CD4-positive, alpha-beta T cell (primary cell): ENCODE measurements at regions not wholly inside any gene's neighbourhood (a gene's known extent, or its start where the extent isn't known, plus 50 kb on each side); places are given as distances from the start of the nearest gene placed in this dataset.

ENCODE experiments used
- ATAC-seq: fragments of 200-7000 bp; cut with Tn5 transposase; one replicate; pipeline ENCODE4 v1.10.0; 2022; ENCODE audit warnings: mild to moderate bottlenecking; ENCODE audit not compliant: poor library complexity
- CTCF ChIA-PET: fragments of 350-600 bp; sonication (Branson Sonifier 250); formaldehyde crosslinking; loops from one replicate; lab custom pipeline; 2021; ENCODE audit warnings: antibody characterized with exemption, inconsistent platforms; lab: Charles Lee
- POLR2A ChIA-PET: fragments of 350-600 bp; sonication (Branson Sonifier 250); formaldehyde crosslinking; loops from one replicate; lab custom pipeline; 2021; ENCODE audit warnings: antibody characterized with exemption, inconsistent platforms; lab: Charles Lee
- DNase-seq, 14 experiments: peaks; one replicate each; pipeline ENCODE4 v3.0.0-alpha.2; 2013 to 2020; ENCODE audit warnings: mixed read lengths in 2 of 14
- H3K27ac ChIP-seq, 2 donors: one replicate each; pipeline versions ENCODE4 v1.5.1 to v1.7.0; 2013; ENCODE audit warnings: low read length in 2 of 2, low read depth in 1 of 2, mild to moderate bottlenecking in 1 of 2
- H3K27me3 ChIP-seq, 2 experiments: 1 replicate in 1 of 2; 2 replicates in 1 of 2; pipeline versions ENCODE4 v1.6.1 to v1.7.0; 2013; ENCODE audit warnings: low read length in 2 of 2, control low read depth in 1 of 2, mild to moderate bottlenecking in 1 of 2, moderate library complexity in 1 of 2; ENCODE audit not compliant: insufficient read depth in 2 of 2, control insufficient read depth in 1 of 2
- H3K36me3 ChIP-seq: one replicate; pipeline ENCODE4 v1.6.1; 2013; ENCODE audit warnings: low read length, control low read depth; ENCODE audit not compliant: insufficient read depth
- H3K4me1 ChIP-seq: one replicate; pipeline ENCODE4 v1.6.1; 2013; ENCODE audit warnings: low read length, control low read depth; ENCODE audit not compliant: insufficient read depth
- H3K4me3 ChIP-seq: one replicate; pipeline ENCODE4 v1.5.1; 2013; ENCODE audit warnings: mild to moderate bottlenecking, low read length, moderate library complexity
- H3K9me3 ChIP-seq, 2 experiments: 1 replicate in 1 of 2; 2 replicates in 1 of 2; pipeline versions ENCODE4 v1.6.1 to v1.7.0; 2013; ENCODE audit warnings: low read length in 2 of 2, mild to moderate bottlenecking in 2 of 2, control low read depth in 1 of 2, moderate library complexity in 1 of 2; ENCODE audit not compliant: control insufficient read depth in 1 of 2, insufficient read depth in 1 of 2
- H3K27ac Mint-ChIP-seq: one replicate; pipeline ENCODE4 v1.8.0; 2020; ENCODE audit warnings: mixed read lengths
- H3K27me3 Mint-ChIP-seq: one replicate; pipeline ENCODE4 v1.8.0; 2021; ENCODE audit warnings: mixed read lengths
- H3K36me3 Mint-ChIP-seq: one replicate; pipeline ENCODE4 v1.8.0; 2021; ENCODE audit warnings: low read depth, mixed read lengths
- H3K4me1 Mint-ChIP-seq: one replicate; pipeline ENCODE4 v1.8.0; 2021; ENCODE audit warnings: low read depth, mixed read lengths
- H3K4me3 Mint-ChIP-seq: one replicate; pipeline ENCODE4 v1.8.0; 2020; ENCODE audit warnings: mild to moderate bottlenecking, mixed read lengths
- H3K9me3 Mint-ChIP-seq: one replicate; pipeline ENCODE4 v1.8.0; 2020; ENCODE audit warnings: mixed read lengths
- CTCF ChIP-seq: fragments of 200-600 bp; IDR thresholded peaks from one replicate; pipeline ENCODE4 v1.8.0; 2022; ENCODE audit warnings: antibody characterized with exemption, mild to moderate bottlenecking
- intact Hi-C, 2 experiments: fragments of 100-400 bp; cut with DNase I in 1 of 2; cut with micrococcal nuclease in 1 of 2; formaldehyde crosslinking; loops; one replicate each; pipeline versions ENCODE4 v1.15.1 to v1.9.0; 2023 to 2025; cut with DNase I, micrococcal nuclease

GRCh38 chr10:65335311-65335710 is 1590.5 kb upstream of the LRRTM3 start:
- POLR2A ChIA-PET, result no interaction called here
- Mint-ChIP-seq H3K27ac (no peak overlapping the region), H3K36me3 (no peaks in the 10 kb centered on the region), H3K4me3 (no peak overlapping the region), H3K4me1 (no peaks in the 10 kb centered on the region), H3K9me3 (no peaks in the 10 kb centered on the region), H3K27me3 (no peaks in the 10 kb centered on the region)
- intact Hi-C loops, result no loop called here
- Histone ChIP-seq H3K27me3 (no peaks in the 10 kb centered on the region), H3K9me3 (no peaks in the 10 kb centered on the region), H3K36me3 (no peaks in the 10 kb centered on the region), H3K4me3 (no peak overlapping the region), H3K27ac (no peak overlapping the region), H3K4me1 (no peaks in the 10 kb centered on the region)
- ATAC-seq (no peak), DNase-seq (no peak)
- CTCF ChIA-PET, result no interaction called here
- TF ChIP-seq CTCF, result no peak

DNA sequence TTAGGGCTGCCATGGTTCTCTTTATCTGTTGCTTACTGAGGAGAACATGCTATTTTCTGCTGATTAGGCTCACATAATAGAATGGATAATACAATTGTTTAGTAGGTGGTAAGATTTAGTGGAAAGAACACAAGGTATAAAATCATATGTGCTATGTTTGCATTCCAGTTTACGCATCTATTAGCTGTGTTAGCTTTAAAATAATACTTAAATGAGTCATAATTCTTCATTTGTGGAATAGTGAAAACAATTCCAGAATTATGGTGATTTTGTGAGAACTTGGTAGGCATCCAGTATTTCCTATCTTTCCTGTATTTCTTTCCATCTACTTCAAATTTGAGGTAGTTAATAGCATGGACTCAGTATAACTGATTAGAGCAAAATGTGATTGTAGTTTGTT is 1585.5 kb upstream of the LRRTM3 start:
- Histone ChIP-seq H3K36me3 (no peaks in the 10 kb centered on the region), H3K27me3 (no peaks in the 10 kb centered on the region), H3K4me1 (no peaks in the 10 kb centered on the region), H3K9me3 (no peaks in the 10 kb centered on the region), H3K4me3 (no peak overlapping the region), H3K27ac (no peak overlapping the region)
- ChIA-PET CTCF (no interaction called here), POLR2A (no interaction called here)
- Mint-ChIP-seq H3K27ac (no peak overlapping the region), H3K9me3 (peaks cover 6% of the 10 kb centered on the region), H3K27me3 (no peaks in the 10 kb centered on the region), H3K36me3 (no peaks in the 10 kb centered on the region), H3K4me3 (no peak overlapping the region), H3K4me1 (no peaks in the 10 kb centered on the region)
- DNase-seq (no peak), ATAC-seq (no peak)
- TF ChIP-seq CTCF, result no peak
- intact Hi-C loops, result no loop called here

DNA sequence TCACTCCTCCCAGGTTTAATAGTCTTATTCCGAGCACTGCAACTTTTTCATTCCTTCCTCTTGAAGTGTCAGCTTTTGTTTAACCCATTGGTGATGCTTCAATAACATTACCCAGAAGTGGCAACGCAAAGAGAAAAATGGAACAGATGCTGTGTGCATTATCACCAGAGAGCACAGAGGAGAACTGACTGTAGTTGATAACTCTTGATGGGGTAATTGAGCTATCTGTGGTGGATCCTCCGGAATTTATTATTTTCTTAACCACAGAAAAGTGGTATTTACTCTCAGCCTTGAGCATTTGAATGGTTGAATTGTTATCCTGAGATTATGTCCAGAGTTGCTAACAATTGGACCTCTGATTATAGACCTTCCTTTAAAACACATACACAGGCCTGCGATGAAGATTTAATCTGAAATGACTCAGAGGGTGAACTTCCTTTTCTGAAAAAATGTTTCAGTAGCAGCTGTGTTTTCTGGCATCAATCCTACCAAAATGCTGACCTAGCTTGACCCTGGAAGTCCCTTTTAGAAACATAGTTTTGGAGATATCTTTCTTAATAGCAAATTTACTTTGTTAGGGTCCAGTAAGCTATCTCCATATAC is 1584.4 kb upstream of the LRRTM3 start:
- H3K4me1 Mint-ChIP-seq, result no peaks in the 10 kb centered on the region
- Histone ChIP-seq H3K36me3 (no peaks in the 10 kb centered on the region), H3K27ac (no peak overlapping the region), H3K27me3 (no peaks in the 10 kb centered on the region), H3K4me3 (no peak overlapping the region), H3K4me1 (no peaks in the 10 kb centered on the region), H3K9me3 (no peaks in the 10 kb centered on the region)
- H3K27ac Mint-ChIP-seq, result no peak overlapping the region
- ATAC-seq, result no peak
- H3K36me3 Mint-ChIP-seq, result no peaks in the 10 kb centered on the region
- ChIA-PET POLR2A (no interaction called here), CTCF (no interaction called here)
- peaks cover 6% of the 10 kb centered on the region for H3K9me3 Mint-ChIP-seq
- intact Hi-C loops, result no loop called here
- DNase-seq, result no peak
- no peak for TF ChIP-seq CTCF
- H3K27me3 Mint-ChIP-seq, result no peaks in the 10 kb centered on the region
- no peak overlapping the region for H3K4me3 Mint-ChIP-seq
